Spleen (tissue), 11 donors: ENCODE measurements at regions not wholly inside any gene's neighbourhood (a gene's known extent, or its start where the extent isn't known, plus 50 kb on each side); places are given as distances from the start of the nearest gene placed in this dataset.
"Not testable (repeated sequence)": the region's sequence is repeated elsewhere in the genome, so short reads cannot be mapped to it uniquely, and the experiment has no call there.

Experiments
- DNase-seq: peaks from one replicate; pipeline ENCODE4 v3.0.0-alpha.2; 2020
- H3K27ac ChIP-seq, 8 donors: fragments of 200-600 bp; sonication (generic) in 7 of 8; 1 replicate in 4 of 8; 2 replicates in 4 of 8; pipeline versions ENCODE4 v1.5.0 to v1.8.0; 2016 to 2021; ENCODE audit warnings: inconsistent platforms in 4 of 8, mild to moderate bottlenecking in 4 of 8, moderate library complexity in 1 of 8
- H3K27me3 ChIP-seq, 7 donors: fragments of 200-600 bp; sonication (generic) in 6 of 7; replicated peaks in 1 of 7; 1 replicate in 4 of 7; 2 replicates in 3 of 7; pipeline versions ENCODE4 v1.5.0 to v1.8.0; 2016 to 2021; ENCODE audit warnings: inconsistent platforms in 3 of 7, mild to moderate bottlenecking in 1 of 7
- H3K36me3 ChIP-seq, 6 donors: fragments of 200-600 bp; sonication (generic) in 5 of 6; 1 replicate in 4 of 6; 2 replicates in 2 of 6; pipeline versions ENCODE4 v1.5.0 to v1.8.0; 2016 to 2021; ENCODE audit warnings: inconsistent platforms in 2 of 6
- H3K4me1 ChIP-seq, 6 donors: fragments of 200-600 bp; sonication (generic) in 5 of 6; 1 replicate in 3 of 6; 2 replicates in 3 of 6; pipeline versions ENCODE4 v1.5.0 to v1.8.0; 2016 to 2021; ENCODE audit warnings: inconsistent platforms in 3 of 6
- H3K4me3 ChIP-seq, 8 donors: fragments of 200-600 bp; sonication (generic) in 7 of 8; 1 replicate in 4 of 8; 2 replicates in 4 of 8; pipeline versions ENCODE4 v1.5.0 to v1.8.0; 2016 to 2021; ENCODE audit warnings: inconsistent platforms in 4 of 8, mild to moderate bottlenecking in 4 of 8, moderate library complexity in 2 of 8
- H3K9me3 ChIP-seq, 8 donors: fragments of 200-600 bp; sonication (generic) in 7 of 8; 1 replicate in 4 of 8; 2 replicates in 4 of 8; pipeline versions ENCODE4 v1.5.0 to v1.8.0; 2016 to 2021; ENCODE audit warnings: inconsistent platforms in 4 of 8
- CTCF ChIP-seq, 11 experiments: fragments of 200-600 bp in 7 of 11; fragments of 450-650 bp in 4 of 11; sonication (generic) in 4 of 11; IDR thresholded peaks in 8 of 11; conservative IDR thresholded peaks in 3 of 11; 1 replicate in 7 of 11; 2 replicates in 4 of 11; pipeline versions ENCODE4 v1.4.0 to v1.8.0; 2016 to 2021; ENCODE audit warnings: antibody characterized with exemption in 11 of 11, inconsistent platforms in 4 of 11, mild to moderate bottlenecking in 1 of 11
- POLR2A ChIP-seq, 3 donors: fragments of 450-650 bp; IDR thresholded peaks; one replicate each; pipeline ENCODE4 v1.5.1; 2017; ENCODE audit warnings: antibody characterized with exemption in 3 of 3, mild to moderate bottlenecking in 1 of 3
- POLR2AphosphoS5 ChIP-seq, 3 donors: sonication (generic); formaldehyde crosslinking; IDR thresholded peaks; one replicate each; pipeline ENCODE4 v1.5.1; 2017; ENCODE audit warnings: antibody characterized with exemption in 3 of 3
- WGBS, 5 donors: extraction: QIAGEN DNeasy Blood & Tissue Kit in 3 of 5; methylation state at CpG; one replicate each; pipeline versions ENCODE4 v1.1.5 to v1.1.7; 2013 to 2018; 5-methylcytosine and 5-hydroxymethylcytosine counted together
- intact Hi-C: fragments of 100-400 bp; cut with DNase I; formaldehyde crosslinking; loops from one replicate; pipeline ENCODE4 v1.15.0; 2023; ENCODE audit warnings: low total_unique reads
- donor health status: healthy with polysubstance abuse.
- donor health status: DM: no; HTN: no; CAD: no; lungs with moderate emphysema.
- donor health status: DM: no; HTN: no; CAD: no.
- donor health status: Bipolar disorder and iron deficiency.
- donor health status: healthy.
- donor health status: DM: no; HTN: no; CAD: no.
- donor health status: DM: yes; HTN: yes; CAD: no.

GRCh38 chr4:163703251-163703650 is 208.8 kb downstream of the TMA16 start:
- 37 to 65% (median 46%) methylated on average over 1 of the region's 1 CpG for WGBS, 5 donors

GRCh38 chr4:163707873-163708272 is 213.4 kb downstream of the TMA16 start:
- no peak for DNase-seq
- Histone ChIP-seq H3K27ac (no peak overlapping the region), H3K4me1 (no peaks in the 10 kb centered on the region), H3K27me3 (no peaks in the 10 kb centered on the region), H3K4me3 (no peak overlapping the region), H3K36me3 (no peaks in the 10 kb centered on the region), H3K9me3 (no peaks in the 10 kb centered on the region)
- intact Hi-C loops = no loop called here
- TF ChIP-seq POLR2AphosphoS5 (IDR thresholded peaks at IDR 0.05) (no peak), CTCF (IDR thresholded peaks at IDR 0.05 in 8 of 11, conservative IDR thresholded peaks at IDR 0.05 in 3 of 11) (no peak), POLR2A (IDR thresholded peaks at IDR 0.05) (no peak)

More at GRCh38 chr4:163703251-163703650, 208.8 kb downstream of the TMA16 start:
- intact Hi-C loops = no loop called here
- Histone ChIP-seq H3K4me3 (no peak overlapping the region), H3K27me3 (no peaks in the 10 kb centered on the region), H3K4me1 (no peaks in the 10 kb centered on the region), H3K36me3 (no peaks in the 10 kb centered on the region), H3K9me3 (no peaks in the 10 kb centered on the region), H3K27ac (no peak overlapping the region)
- TF ChIP-seq POLR2AphosphoS5 (IDR thresholded peaks at IDR 0.05) = no peak
- no peak for TF ChIP-seq CTCF (IDR thresholded peaks at IDR 0.05 in 8 of 11, conservative IDR thresholded peaks at IDR 0.05 in 3 of 11)
- no peak for TF ChIP-seq POLR2A (IDR thresholded peaks at IDR 0.05)
- no peak for DNase-seq

- intact Hi-C loops = no loop called here
- no peak for DNase-seq
- no peak overlapping the region for H3K27ac ChIP-seq
- no peak overlapping the region for H3K4me3 ChIP-seq
- no peaks in the 10 kb centered on the region for H3K27me3 ChIP-seq
- H3K36me3 ChIP-seq = no peaks in the 10 kb centered on the region
- TF ChIP-seq POLR2A (IDR thresholded peaks at IDR 0.05) = no peak
- TF ChIP-seq CTCF (IDR thresholded peaks at IDR 0.05 in 8 of 11, conservative IDR thresholded peaks at IDR 0.05 in 3 of 11) = no peak
- no peaks in the 10 kb centered on the region for H3K9me3 ChIP-seq
- WGBS, 5 donors = 94 to 97% (median 97%) methylated on average over 1 of the region's 1 CpG
- H3K4me1 ChIP-seq = no peaks in the 10 kb centered on the region
Measured at GRCh38 chr4:163709601-163710000, 215.1 kb downstream of the TMA16 start.

- intact Hi-C loops = no loop called here
- no peaks in the 10 kb centered on the region for H3K4me1 ChIP-seq
- DNase-seq = no peak
- no peaks in the 10 kb centered on the region for H3K36me3 ChIP-seq
- no peak for TF ChIP-seq POLR2A (IDR thresholded peaks at IDR 0.05)
- no peak for TF ChIP-seq CTCF (IDR thresholded peaks at IDR 0.05 in 8 of 11, conservative IDR thresholded peaks at IDR 0.05 in 3 of 11)
- no peaks in the 10 kb centered on the region for H3K9me3 ChIP-seq
- no peak overlapping the region for H3K27ac ChIP-seq
- no peaks in the 10 kb centered on the region for H3K27me3 ChIP-seq
- H3K4me3 ChIP-seq = no peak overlapping the region
- WGBS, 5 donors = 77 to 91% (median 84%) methylated on average over 2 of the region's 2 CpGs
Measured at GRCh38 chr4:163710158-163710557, 215.7 kb downstream of the TMA16 start.

- H3K4me3 ChIP-seq, H3K36me3 ChIP-seq, DNase-seq, intact Hi-C loops, H3K27me3 ChIP-seq, H3K27ac ChIP-seq, H3K4me1 ChIP-seq: not testable (repeated sequence)
- peaks cover 0 to 15% (median 3%) of the 10 kb centered on the region in 8 donors for H3K9me3 ChIP-seq
- 90 to 98% (median 95%) methylated on average over 8 to 9 of the region's 9 CpGs for whole genome bisulfite sequencing, 5 donors
Measured at GRCh38 chr4:163724495-163724894, 230.0 kb downstream of the TMA16 start.
